T-cell (primary cell): ENCODE measurements at regions not wholly inside any gene's neighbourhood (a gene's known extent, or its start where the extent isn't known, plus 50 kb on each side); places are given as distances from the start of the nearest gene placed in this dataset.
A peak's percentile ranks its signal among the peaks of the same experiment; 100 is the strongest.

ENCODE experiments used
- ATAC-seq, 4 experiments: fragments of 200-7000 bp in 3 of 4; fragments of 150-1000 bp in 1 of 4; cut with Tn5 transposase; replicated peaks in 1 of 4; 1 replicate in 3 of 4; 2 replicates in 1 of 4; pipeline ENCODE4 v1.10.0; 2021; ENCODE audit warnings: moderate library complexity in 3 of 4, mild to moderate bottlenecking in 2 of 4, moderate number of reproducible peaks in 1 of 4
- CTCF ChIA-PET, 2 donors: fragments of 300-600 bp; sonication (Branson Sonifier 250); formaldehyde crosslinking; loops; one replicate each; lab custom pipeline; 2022; ENCODE audit warnings: antibody characterized with exemption in 2 of 2; lab: Charles Lee
- POLR2A ChIA-PET, 2 donors: fragments of 300-600 bp; sonication (Branson Sonifier 250); formaldehyde crosslinking; loops; one replicate each; lab custom pipeline; 2022; ENCODE audit warnings: antibody characterized with exemption in 2 of 2; lab: Charles Lee
- DNase-seq, 35 experiments: peaks; one replicate each; pipeline versions ENCODE4 v3.0.0 to v3.0.0-alpha.2; 2013 to 2023
- H3K27ac ChIP-seq: one replicate; pipeline ENCODE4 v1.5.1; 2013; ENCODE audit warnings: low read length
- H3K27me3 ChIP-seq, 2 experiments: replicated peaks in 1 of 2; 1 replicate in 1 of 2; 2 replicates in 1 of 2; pipeline versions ENCODE4 v1.6.1 to v1.7.0; 2013; ENCODE audit warnings: low read length in 1 of 2, mixed read lengths in 1 of 2; ENCODE audit not compliant: control insufficient read depth in 2 of 2, insufficient read depth in 2 of 2; ENCODE audit errors: extremely low read depth in 1 of 2
- H3K36me3 ChIP-seq, 2 donors: 1 replicate in 1 of 2; 2 replicates in 1 of 2; pipeline versions ENCODE4 v1.6.1 to v1.7.0; 2013; ENCODE audit warnings: low read length in 1 of 2; ENCODE audit not compliant: control insufficient read depth in 2 of 2, insufficient read depth in 1 of 2; ENCODE audit errors: extremely low read depth in 1 of 2
- H3K4me1 ChIP-seq, 2 experiments: 1 replicate in 1 of 2; 2 replicates in 1 of 2; pipeline versions ENCODE4 v1.6.1 to v1.7.0; 2013; ENCODE audit warnings: low read length in 2 of 2, mixed read lengths in 1 of 2; ENCODE audit not compliant: insufficient read depth in 2 of 2, control insufficient read depth in 1 of 2; ENCODE audit errors: extremely low read depth in 1 of 2
- H3K4me3 ChIP-seq, 2 donors: 1 replicate in 1 of 2; 2 replicates in 1 of 2; pipeline versions ENCODE4 v1.5.1 to v1.7.0; 2013; ENCODE audit warnings: mild to moderate bottlenecking in 2 of 2, low read length in 1 of 2, moderate library complexity in 1 of 2; ENCODE audit not compliant: control insufficient read depth in 1 of 2; ENCODE audit errors: extremely low read depth in 1 of 2
- H3K9me3 ChIP-seq: 2 replicates; pipeline ENCODE4 v1.7.0; 2013
- H3K27ac Mint-ChIP-seq, 2 donors: one replicate each; pipeline ENCODE4 v1.8.0; 2020 to 2021; ENCODE audit warnings: mild to moderate bottlenecking in 2 of 2, mixed read lengths in 2 of 2
- H3K27me3 Mint-ChIP-seq, 2 donors: one replicate each; pipeline ENCODE4 v1.8.0; 2021 to 2022; ENCODE audit warnings: mixed read lengths in 2 of 2
- H3K36me3 Mint-ChIP-seq: one replicate; pipeline ENCODE4 v1.8.0; 2021; ENCODE audit warnings: mixed read lengths
- H3K4me1 Mint-ChIP-seq, 3 donors: one replicate each; pipeline ENCODE4 v1.8.0; 2020 to 2022; ENCODE audit warnings: mixed read lengths in 3 of 3, mild to moderate bottlenecking in 1 of 3
- H3K4me3 Mint-ChIP-seq, 3 donors: one replicate each; pipeline ENCODE4 v1.8.0; 2020 to 2022; ENCODE audit warnings: mild to moderate bottlenecking in 3 of 3, mixed read lengths in 3 of 3, moderate library complexity in 3 of 3
- H3K9me3 Mint-ChIP-seq, 3 donors: one replicate each; pipeline ENCODE4 v1.8.0; 2020 to 2022; ENCODE audit warnings: mixed read lengths in 3 of 3
- WGBS: methylation state at CpG from one replicate; pipeline ENCODE4 v1.1.5; 2013; ENCODE audit warnings: missing lambda C conversion rate; ENCODE audit not compliant: insufficient coverage; 5-methylcytosine and 5-hydroxymethylcytosine counted together

- H3K9me3 ChIP-seq = no peaks in the 10 kb centered on the region
- ATAC-seq (no peak), DNase-seq (no peak)
- H3K27me3 ChIP-seq = peaks cover 0 to 11% of the 10 kb centered on the region in 2 experiments
- Mint-ChIP-seq H3K9me3 (no peaks in the 10 kb centered on the region), H3K27ac (no peak overlapping the region), H3K27me3 (no peaks in the 10 kb centered on the region), H3K4me3 (no peak overlapping the region), H3K4me1 (peaks cover 0 to 6% (median 4%) of the 10 kb centered on the region in 3 donors), H3K36me3 (no peaks in the 10 kb centered on the region)
- no peak overlapping the region for H3K4me3 ChIP-seq
- ChIA-PET CTCF (no interaction called here), POLR2A (no interaction called here)
- no peak overlapping the region for H3K27ac ChIP-seq
- 79% methylated on average over 9 of the region's 11 CpGs for WGBS
- peaks cover 2 to 9% of the 10 kb centered on the region in 2 experiments for H3K4me1 ChIP-seq
- no peaks in the 10 kb centered on the region for H3K36me3 ChIP-seq
Measured at GRCh38 chr1:21350202-21350885, 60.1 kb upstream of the ECE1 start.

- H3K27ac ChIP-seq = no peak overlapping the region
- H3K9me3 Mint-ChIP-seq = no peaks in the 10 kb centered on the region
- H3K27me3 ChIP-seq = peaks cover 0 to 11% of the 10 kb centered on the region in 2 experiments
- peaks cover 2 to 11% of the 10 kb centered on the region in 2 experiments for H3K4me1 ChIP-seq
- no peak overlapping the region for H3K4me3 ChIP-seq
- ChIA-PET POLR2A (no interaction called here), CTCF (no interaction called here)
- no peaks in the 10 kb centered on the region for H3K36me3 Mint-ChIP-seq
- no peaks in the 10 kb centered on the region for H3K27me3 Mint-ChIP-seq
- no peaks in the 10 kb centered on the region for H3K36me3 ChIP-seq
- no peak overlapping the region for H3K4me3 Mint-ChIP-seq
- DNase-seq (no peak), ATAC-seq (no peak)
- peaks cover 0 to 6% (median 4%) of the 10 kb centered on the region in 3 donors for H3K4me1 Mint-ChIP-seq
- no peaks in the 10 kb centered on the region for H3K9me3 ChIP-seq
- 100% methylated on average over 2 of the region's 3 CpGs for WGBS
- no peak overlapping the region for H3K27ac Mint-ChIP-seq
Measured at GRCh38 chr1:21349693-21350092, 59.4 kb upstream of the ECE1 start.

- Histone ChIP-seq H3K9me3 (no peaks in the 10 kb centered on the region), H3K27ac (no peak overlapping the region), H3K4me1 (peaks cover 19 to 37% of the 10 kb centered on the region in 2 experiments), H3K4me3 (no peak overlapping the region), H3K36me3 (no peaks in the 10 kb centered on the region), H3K27me3 (peaks cover 0 to 11% of the 10 kb centered on the region in 2 experiments)
- DNase-seq = no peak
- no peak overlapping the region for H3K4me3 Mint-ChIP-seq
- H3K9me3 Mint-ChIP-seq = no peaks in the 10 kb centered on the region
- CTCF ChIA-PET = no interaction called here
- H3K27me3 Mint-ChIP-seq = no peaks in the 10 kb centered on the region
- POLR2A ChIA-PET = interaction anchor here in 1 of 2 donors (0.6 kb wide), 1 partner anchor 52 kb away, joined by 3 read pairs; no protein-coding TSS in a partner anchor
- H3K36me3 Mint-ChIP-seq = no peaks in the 10 kb centered on the region
- peaks cover 21 to 24% (median 23%) of the 10 kb centered on the region in 3 donors for H3K4me1 Mint-ChIP-seq
- ATAC-seq = no peak
- H3K27ac Mint-ChIP-seq = no peak overlapping the region
- 86% methylated on average over 4 of the region's 8 CpGs for WGBS
Measured at GRCh38 chr1:21347072-21347581, 56.9 kb upstream of the ECE1 start.

- CTCF ChIA-PET = no interaction called here
- Mint-ChIP-seq H3K27me3 (no peaks in the 10 kb centered on the region), H3K27ac (no peak overlapping the region)
Measured at GRCh38 chr1:21346365-21347071, 56.3 kb upstream of the ECE1 start.

GRCh38 chr1:21344750-21345443, 54.6 kb upstream of the ECE1 start:
- ChIA-PET CTCF (interaction anchor here in 1 of 2 donors (0.9 to 1.3 kb wide), 7 partner anchors 10 to 90 kb away, joined by 3 to 12 read pairs (median 3); no protein-coding TSS in a partner anchor), POLR2A (interaction anchor here (0.9 to 1.3 kb wide), 4 partner anchors 10 to 561 kb away, joined by 3 to 7 read pairs (median 3); no protein-coding TSS in a partner anchor)
- Histone ChIP-seq H3K4me1 (peaks cover 28 to 59% of the 10 kb centered on the region in 2 experiments), H3K27ac (peak overlapping the region; percentile 34), H3K4me3 (peak overlapping the region; percentile 79 to 86), H3K36me3 (peaks cover 0 to 3% of the 10 kb centered on the region in 2 donors), H3K27me3 (peaks cover 0 to 9% of the 10 kb centered on the region in 2 experiments), H3K9me3 (no peaks in the 10 kb centered on the region)
- DNase-seq = peak in 1 of 35 experiments; percentile 29
- peak; percentile 33 to 42 (median 40) for ATAC-seq
- peak overlapping the region; percentile 82 to 89 for H3K27ac Mint-ChIP-seq
- peak overlapping the region in 2 of 3 donors; percentile 86 to 87 for H3K4me3 Mint-ChIP-seq
- H3K36me3 Mint-ChIP-seq = no peaks in the 10 kb centered on the region
- H3K27me3 Mint-ChIP-seq = no peaks in the 10 kb centered on the region
- WGBS = 2% methylated on average over 74 of the region's 74 CpGs
- no peaks in the 10 kb centered on the region for H3K9me3 Mint-ChIP-seq
- peaks cover 40 to 45% (median 45%) of the 10 kb centered on the region in 3 donors for H3K4me1 Mint-ChIP-seq

More at GRCh38 chr1:21346365-21347071, 56.3 kb upstream of the ECE1 start:
- WGBS = 56% methylated on average over 13 of the region's 13 CpGs
- no peaks in the 10 kb centered on the region for H3K9me3 Mint-ChIP-seq
- DNase-seq (no peak), ATAC-seq (no peak)
- H3K36me3 Mint-ChIP-seq = no peaks in the 10 kb centered on the region
- no peak overlapping the region for H3K4me3 Mint-ChIP-seq
- H3K27ac ChIP-seq = no peak overlapping the region
- POLR2A ChIA-PET = interaction anchor here in 1 of 2 donors (0.6 kb wide), 1 partner anchor 51 kb away, joined by 3 read pairs; no protein-coding TSS in a partner anchor
- H3K36me3 ChIP-seq = no peaks in the 10 kb centered on the region
- H3K4me3 ChIP-seq = peak overlapping the region; percentile 79 to 86
- H3K9me3 ChIP-seq = no peaks in the 10 kb centered on the region
- peaks cover 19 to 43% of the 10 kb centered on the region in 2 experiments for H3K4me1 ChIP-seq
- H3K4me1 Mint-ChIP-seq = peaks cover 27 to 30% (median 29%) of the 10 kb centered on the region in 3 donors
- peaks cover 0 to 11% of the 10 kb centered on the region in 2 experiments for H3K27me3 ChIP-seq
